HepG2 (cell line): ENCODE measurements at regions not wholly inside any gene's neighbourhood (a gene's known extent, or its start where the extent isn't known, plus 50 kb on each side); places are given as distances from the start of the nearest gene placed in this dataset.

Source experiments
- ARNTL ChIP-seq: sonication (generic); formaldehyde crosslinking; IDR thresholded peaks from 2 replicates; pipeline ENCODE4 v1.4.0; 2020; ENCODE audit warnings: mild to moderate bottlenecking, missing genetic modification reagents
- BORCS8-MEF2B ChIP-seq: sonication (generic); formaldehyde crosslinking; IDR thresholded peaks from 2 replicates; pipeline ENCODE4 v1.8.0; 2022; ENCODE audit warnings: mild to moderate bottlenecking, missing genetic modification reagents
- ELK4 ChIP-seq: sonication (generic); formaldehyde crosslinking; IDR thresholded peaks from 2 replicates; pipeline ENCODE4 v1.9.0; 2021; ENCODE audit warnings: missing genetic modification reagents, borderline replicate concordance
- ETV6 ChIP-seq: sonication (generic); formaldehyde crosslinking; conservative IDR thresholded peaks from 2 replicates; pipeline ENCODE4 v1.4.0; 2020; ENCODE audit warnings: missing genetic modification reagents
- EZH2 ChIP-seq: conservative IDR thresholded peaks from 2 replicates; pipeline ENCODE4 v1.6.1; 2012; ENCODE audit warnings: mild to moderate bottlenecking, low read depth, low read length, moderate library complexity
- GATA4 ChIP-seq: sonication (generic); IDR thresholded peaks from 2 replicates; pipeline ENCODE4 v1.6.1; 2016; ENCODE audit warnings: antibody characterized with exemption, low read depth, borderline replicate concordance
- GPN1 ChIP-seq: sonication (generic); formaldehyde crosslinking; IDR thresholded peaks from 2 replicates; pipeline ENCODE4 v1.5.1; 2020; ENCODE audit warnings: missing genetic modification reagents, borderline replicate concordance
- HMG20A ChIP-seq: IDR thresholded peaks from 2 replicates; pipeline ENCODE4 v1.6.1; 2016; ENCODE audit warnings: borderline replicate concordance
- NCOA2 ChIP-seq: sonication (generic); formaldehyde crosslinking; IDR thresholded peaks from 2 replicates; pipeline ENCODE4 v1.8.0; 2022; ENCODE audit warnings: inconsistent platforms
- SAFB2 ChIP-seq: sonication (generic); formaldehyde crosslinking; IDR thresholded peaks from 2 replicates; pipeline ENCODE4 v1.5.1; 2020; ENCODE audit warnings: missing genetic modification reagents, low read depth, mild to moderate bottlenecking, borderline replicate concordance
- ZNF329 ChIP-seq: sonication (generic); formaldehyde crosslinking; IDR thresholded peaks from 2 replicates; pipeline ENCODE4 v1.9.0; 2021; ENCODE audit warnings: low read depth, mild to moderate bottlenecking, missing genetic modification reagents
- ZNF33B ChIP-seq: sonication (generic); formaldehyde crosslinking; IDR thresholded peaks from 2 replicates; pipeline ENCODE4 v1.5.1; 2020; ENCODE audit warnings: mild to moderate bottlenecking, missing genetic modification reagents
- ZNF781 ChIP-seq: sonication (generic); formaldehyde crosslinking; IDR thresholded peaks from 2 replicates; pipeline ENCODE4 v1.5.1; 2020; ENCODE audit warnings: borderline replicate concordance, mild to moderate bottlenecking, missing genetic modification reagents; ENCODE audit errors: not compliant biosample characterization
- TF ChIP-seq, protein P1 (sequence below): sonication (generic); formaldehyde crosslinking; IDR thresholded peaks from 2 replicates; pipeline ENCODE4 v1.9.0; 2022; ENCODE audit warnings: low read depth, missing genetic modification reagents
- TF ChIP-seq, protein P2 (sequence below): sonication (generic); formaldehyde crosslinking; IDR thresholded peaks from 2 replicates; pipeline ENCODE4 v1.9.0; 2021; ENCODE audit warnings: missing genetic modification reagents, mild to moderate bottlenecking, borderline replicate concordance
- TF ChIP-seq, protein P3 (sequence below): sonication (generic); formaldehyde crosslinking; IDR thresholded peaks from 2 replicates; pipeline ENCODE4 v1.9.0; 2021; ENCODE audit warnings: missing genetic modification reagents, borderline replicate concordance
- TF ChIP-seq, protein P4 (sequence below): sonication (generic); formaldehyde crosslinking; IDR thresholded peaks from 2 replicates; pipeline ENCODE4 v1.5.0; 2020; ENCODE audit warnings: mild to moderate bottlenecking, missing genetic modification reagents
- TF ChIP-seq, protein P5 (sequence below): sonication (generic); formaldehyde crosslinking; IDR thresholded peaks from 2 replicates; pipeline ENCODE4 v1.4.0; 2020; ENCODE audit warnings: missing genetic modification reagents
- TF ChIP-seq, protein P6 (sequence below): sonication (generic); formaldehyde crosslinking; IDR thresholded peaks from 2 replicates; pipeline ENCODE4 v1.4.0; 2020; ENCODE audit warnings: mild to moderate bottlenecking, low read depth, missing genetic modification reagents

DNA sequence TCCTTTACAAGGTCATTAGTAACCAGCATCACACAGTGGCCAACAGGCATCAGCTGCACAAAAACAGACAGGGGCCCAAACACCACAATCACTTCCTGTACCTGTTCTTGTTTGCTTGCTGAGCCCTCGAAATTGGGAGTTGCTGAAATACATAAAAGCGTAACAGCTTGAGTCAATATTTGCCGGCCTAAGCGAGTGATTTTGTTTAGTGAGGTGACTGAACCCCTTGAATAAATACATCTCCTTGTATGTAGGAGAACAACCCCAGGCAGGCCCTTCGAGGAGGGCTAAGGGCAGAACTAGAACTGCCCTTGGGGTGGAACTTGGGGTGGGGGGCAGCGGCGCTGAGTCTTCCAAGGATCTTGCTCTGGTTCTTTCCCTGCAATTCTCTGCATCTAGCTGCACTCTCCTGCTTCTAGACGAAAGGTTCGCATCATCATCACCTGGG is 502.5 kb downstream of the RASEF start (continued):
- TF ChIP-seq, protein P1, sequence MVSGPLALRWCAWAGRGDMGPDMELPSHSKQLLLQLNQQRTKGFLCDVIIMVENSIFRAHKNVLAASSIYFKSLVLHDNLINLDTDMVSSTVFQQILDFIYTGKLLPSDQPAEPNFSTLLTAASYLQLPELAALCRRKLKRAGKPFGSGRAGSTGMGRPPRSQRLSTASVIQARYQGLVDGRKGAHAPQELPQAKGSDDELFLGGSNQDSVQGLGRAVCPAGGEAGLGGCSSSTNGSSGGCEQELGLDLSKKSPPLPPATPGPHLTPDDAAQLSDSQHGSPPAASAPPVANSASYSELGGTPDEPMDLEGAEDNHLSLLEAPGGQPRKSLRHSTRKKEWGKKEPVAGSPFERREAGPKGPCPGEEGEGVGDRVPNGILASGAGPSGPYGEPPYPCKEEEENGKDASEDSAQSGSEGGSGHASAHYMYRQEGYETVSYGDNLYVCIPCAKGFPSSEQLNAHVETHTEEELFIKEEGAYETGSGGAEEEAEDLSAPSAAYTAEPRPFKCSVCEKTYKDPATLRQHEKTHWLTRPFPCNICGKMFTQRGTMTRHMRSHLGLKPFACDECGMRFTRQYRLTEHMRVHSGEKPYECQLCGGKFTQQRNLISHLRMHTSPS (CRISPR knock-in tag), result no peak
- peak; percentile 98 for TF ChIP-seq NCOA2
- no peak for TF ChIP-seq ETV6
- TF ChIP-seq, protein P2, sequence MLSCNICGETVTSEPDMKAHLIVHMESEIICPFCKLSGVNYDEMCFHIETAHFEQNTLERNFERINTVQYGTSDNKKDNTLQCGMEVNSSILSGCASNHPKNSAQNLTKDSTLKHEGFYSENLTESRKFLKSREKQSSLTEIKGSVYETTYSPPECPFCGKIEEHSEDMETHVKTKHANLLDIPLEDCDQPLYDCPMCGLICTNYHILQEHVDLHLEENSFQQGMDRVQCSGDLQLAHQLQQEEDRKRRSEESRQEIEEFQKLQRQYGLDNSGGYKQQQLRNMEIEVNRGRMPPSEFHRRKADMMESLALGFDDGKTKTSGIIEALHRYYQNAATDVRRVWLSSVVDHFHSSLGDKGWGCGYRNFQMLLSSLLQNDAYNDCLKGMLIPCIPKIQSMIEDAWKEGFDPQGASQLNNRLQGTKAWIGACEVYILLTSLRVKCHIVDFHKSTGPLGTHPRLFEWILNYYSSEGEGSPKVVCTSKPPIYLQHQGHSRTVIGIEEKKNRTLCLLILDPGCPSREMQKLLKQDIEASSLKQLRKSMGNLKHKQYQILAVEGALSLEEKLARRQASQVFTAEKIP (CRISPR knock-in tag), result no peak
- TF ChIP-seq EZH2, result no peak
- no peak for TF ChIP-seq ELK4 (CRISPR knock-in tag)
- TF ChIP-seq GATA4, result peak; percentile 90
- TF ChIP-seq, protein P3, sequence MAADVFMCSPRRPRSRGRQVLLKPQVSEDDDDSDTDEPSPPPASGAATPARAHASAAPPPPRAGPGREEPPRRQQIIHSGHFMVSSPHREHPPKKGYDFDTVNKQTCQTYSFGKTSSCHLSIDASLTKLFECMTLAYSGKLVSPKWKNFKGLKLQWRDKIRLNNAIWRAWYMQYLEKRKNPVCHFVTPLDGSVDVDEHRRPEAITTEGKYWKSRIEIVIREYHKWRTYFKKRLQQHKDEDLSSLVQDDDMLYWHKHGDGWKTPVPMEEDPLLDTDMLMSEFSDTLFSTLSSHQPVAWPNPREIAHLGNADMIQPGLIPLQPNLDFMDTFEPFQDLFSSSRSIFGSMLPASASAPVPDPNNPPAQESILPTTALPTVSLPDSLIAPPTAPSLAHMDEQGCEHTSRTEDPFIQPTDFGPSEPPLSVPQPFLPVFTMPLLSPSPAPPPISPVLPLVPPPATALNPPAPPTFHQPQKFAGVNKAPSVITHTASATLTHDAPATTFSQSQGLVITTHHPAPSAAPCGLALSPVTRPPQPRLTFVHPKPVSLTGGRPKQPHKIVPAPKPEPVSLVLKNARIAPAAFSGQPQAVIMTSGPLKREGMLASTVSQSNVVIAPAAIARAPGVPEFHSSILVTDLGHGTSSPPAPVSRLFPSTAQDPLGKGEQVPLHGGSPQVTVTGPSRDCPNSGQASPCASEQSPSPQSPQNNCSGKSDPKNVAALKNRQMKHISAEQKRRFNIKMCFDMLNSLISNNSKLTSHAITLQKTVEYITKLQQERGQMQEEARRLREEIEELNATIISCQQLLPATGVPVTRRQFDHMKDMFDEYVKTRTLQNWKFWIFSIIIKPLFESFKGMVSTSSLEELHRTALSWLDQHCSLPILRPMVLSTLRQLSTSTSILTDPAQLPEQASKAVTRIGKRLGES (CRISPR knock-in tag), result no peak
- TF ChIP-seq SAFB2 (CRISPR knock-in tag), result no peak
- no peak for TF ChIP-seq ZNF33B (CRISPR knock-in tag)
- TF ChIP-seq, protein P4, sequence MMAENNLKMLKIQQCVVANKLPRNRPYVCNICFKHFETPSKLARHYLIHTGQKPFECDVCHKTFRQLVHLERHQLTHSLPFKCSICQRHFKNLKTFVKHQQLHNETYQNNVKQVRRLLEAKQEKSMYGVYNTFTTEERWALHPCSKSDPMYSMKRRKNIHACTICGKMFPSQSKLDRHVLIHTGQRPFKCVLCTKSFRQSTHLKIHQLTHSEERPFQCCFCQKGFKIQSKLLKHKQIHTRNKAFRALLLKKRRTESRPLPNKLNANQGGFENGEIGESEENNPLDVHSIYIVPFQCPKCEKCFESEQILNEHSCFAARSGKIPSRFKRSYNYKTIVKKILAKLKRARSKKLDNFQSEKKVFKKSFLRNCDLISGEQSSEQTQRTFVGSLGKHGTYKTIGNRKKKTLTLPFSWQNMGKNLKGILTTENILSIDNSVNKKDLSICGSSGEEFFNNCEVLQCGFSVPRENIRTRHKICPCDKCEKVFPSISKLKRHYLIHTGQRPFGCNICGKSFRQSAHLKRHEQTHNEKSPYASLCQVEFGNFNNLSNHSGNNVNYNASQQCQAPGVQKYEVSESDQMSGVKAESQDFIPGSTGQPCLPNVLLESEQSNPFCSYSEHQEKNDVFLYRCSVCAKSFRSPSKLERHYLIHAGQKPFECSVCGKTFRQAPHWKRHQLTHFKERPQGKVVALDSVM, result no peak
- TF ChIP-seq, protein P5, sequence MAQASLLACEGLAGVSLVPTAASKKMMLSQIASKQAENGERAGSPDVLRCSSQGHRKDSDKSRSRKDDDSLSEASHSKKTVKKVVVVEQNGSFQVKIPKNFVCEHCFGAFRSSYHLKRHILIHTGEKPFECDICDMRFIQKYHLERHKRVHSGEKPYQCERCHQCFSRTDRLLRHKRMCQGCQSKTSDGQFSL, result no peak
- no peak for TF ChIP-seq GPN1 (CRISPR knock-in tag)
- 0 out of 2 replicates have a peak, but pooled peaks have one; percentile 51 for TF ChIP-seq ARNTL (CRISPR knock-in tag)
- TF ChIP-seq ZNF781, result no peak
- TF ChIP-seq BORCS8-MEF2B (CRISPR knock-in tag), result no peak; the same call in none of the 2 replicates
- no peak for TF ChIP-seq ZNF329 (CRISPR knock-in tag)
- TF ChIP-seq, protein P6, sequence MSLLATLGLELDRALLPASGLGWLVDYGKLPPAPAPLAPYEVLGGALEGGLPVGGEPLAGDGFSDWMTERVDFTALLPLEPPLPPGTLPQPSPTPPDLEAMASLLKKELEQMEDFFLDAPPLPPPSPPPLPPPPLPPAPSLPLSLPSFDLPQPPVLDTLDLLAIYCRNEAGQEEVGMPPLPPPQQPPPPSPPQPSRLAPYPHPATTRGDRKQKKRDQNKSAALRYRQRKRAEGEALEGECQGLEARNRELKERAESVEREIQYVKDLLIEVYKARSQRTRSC (CRISPR knock-in tag), result no peak
- TF ChIP-seq HMG20A (CRISPR knock-in tag), result peak; percentile 99
